A549 (cell line): ENCODE measurements at regions not wholly inside any gene's neighbourhood (a gene's known extent, or its start where the extent isn't known, plus 50 kb on each side); places are given as distances from the start of the nearest gene placed in this dataset.

Experiments
- POLR2A ChIP-seq: IDR thresholded peaks from 2 replicates; pipeline ENCODE4 v1.6.1; 2012; ENCODE audit warnings: mild to moderate bottlenecking, low read length
- RAD21 ChIP-seq, 2 experiments: fragments of >200 bp in 1 of 2; sonication (Bioruptor Twin) in 1 of 2; formaldehyde crosslinking in 1 of 2; IDR thresholded peaks in 1 of 2; conservative IDR thresholded peaks in 1 of 2; 2 replicates in 1 of 2; 3 replicates in 1 of 2; pipeline ENCODE4 v1.6.1; 2012 to 2018; ENCODE audit warnings: inconsistent platforms in 1 of 2
- ZC3H11A ChIP-seq: fragments of 450-650 bp; IDR thresholded peaks from 2 replicates; pipeline ENCODE4 v1.6.1; 2014; ENCODE audit warnings: antibody characterized with exemption, mild to moderate bottlenecking
- TF ChIP-seq, protein P1 (sequence below): fragments of >200 bp; sonication (Bioruptor Twin); formaldehyde crosslinking; IDR thresholded peaks from 3 replicates; pipeline ENCODE4 v1.5.1; 2016
- TF ChIP-seq, protein P2 (sequence below): fragments of 250-450 bp; sonication (Bioruptor Pico); IDR thresholded peaks from 2 replicates; pipeline ENCODE4 v1.5.0; 2020; ENCODE audit warnings: low read depth, mild to moderate bottlenecking, moderate library complexity

DNA sequence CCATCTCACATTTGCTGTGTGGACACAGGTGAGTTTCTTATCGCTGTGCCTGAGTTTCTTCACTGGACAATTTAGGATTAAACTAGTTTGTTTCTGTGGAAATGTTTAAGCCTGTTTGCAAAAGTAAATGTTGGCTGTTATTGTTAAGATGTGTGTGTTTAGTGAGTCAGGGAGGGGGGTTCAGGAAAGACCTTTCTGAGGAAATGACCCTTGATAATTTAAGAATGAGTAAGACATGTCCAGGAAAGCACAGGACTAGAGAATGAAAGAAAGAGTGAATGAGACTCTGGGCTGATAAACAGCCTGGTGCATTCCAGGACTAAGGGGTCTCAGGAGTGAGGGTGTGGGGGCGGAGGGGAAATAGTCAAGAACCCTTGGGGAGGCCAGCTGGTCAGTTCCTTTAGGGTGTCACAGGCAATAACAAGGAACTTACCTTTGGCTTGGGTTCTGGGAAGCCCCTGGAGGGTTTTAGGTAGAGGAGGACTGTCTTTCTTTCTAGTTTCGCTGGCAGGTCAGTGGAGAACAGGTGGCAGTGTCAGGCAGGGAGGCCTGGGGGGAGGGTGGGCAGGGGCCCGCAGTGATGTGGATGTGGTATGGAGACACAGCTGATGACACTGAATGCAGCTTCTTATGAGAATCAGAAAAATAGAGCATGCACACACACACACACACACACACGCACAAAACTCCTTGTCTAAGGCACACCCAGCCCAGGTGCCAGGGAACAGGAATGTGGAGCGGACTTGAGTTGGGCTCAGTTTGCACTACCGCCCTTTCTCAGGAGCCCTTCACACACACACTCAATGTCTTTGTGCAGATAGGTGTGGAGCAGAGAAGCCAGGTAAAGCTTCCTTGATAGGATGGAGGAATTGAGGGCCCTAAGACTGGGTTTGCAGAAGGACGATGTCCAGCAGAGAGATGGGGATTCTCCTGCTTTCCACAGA lies 1005.5 kb downstream of the VRK1 start:
- TF ChIP-seq, protein P1, sequence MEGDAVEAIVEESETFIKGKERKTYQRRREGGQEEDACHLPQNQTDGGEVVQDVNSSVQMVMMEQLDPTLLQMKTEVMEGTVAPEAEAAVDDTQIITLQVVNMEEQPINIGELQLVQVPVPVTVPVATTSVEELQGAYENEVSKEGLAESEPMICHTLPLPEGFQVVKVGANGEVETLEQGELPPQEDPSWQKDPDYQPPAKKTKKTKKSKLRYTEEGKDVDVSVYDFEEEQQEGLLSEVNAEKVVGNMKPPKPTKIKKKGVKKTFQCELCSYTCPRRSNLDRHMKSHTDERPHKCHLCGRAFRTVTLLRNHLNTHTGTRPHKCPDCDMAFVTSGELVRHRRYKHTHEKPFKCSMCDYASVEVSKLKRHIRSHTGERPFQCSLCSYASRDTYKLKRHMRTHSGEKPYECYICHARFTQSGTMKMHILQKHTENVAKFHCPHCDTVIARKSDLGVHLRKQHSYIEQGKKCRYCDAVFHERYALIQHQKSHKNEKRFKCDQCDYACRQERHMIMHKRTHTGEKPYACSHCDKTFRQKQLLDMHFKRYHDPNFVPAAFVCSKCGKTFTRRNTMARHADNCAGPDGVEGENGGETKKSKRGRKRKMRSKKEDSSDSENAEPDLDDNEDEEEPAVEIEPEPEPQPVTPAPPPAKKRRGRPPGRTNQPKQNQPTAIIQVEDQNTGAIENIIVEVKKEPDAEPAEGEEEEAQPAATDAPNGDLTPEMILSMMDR: no peak
- TF ChIP-seq, protein P2, sequence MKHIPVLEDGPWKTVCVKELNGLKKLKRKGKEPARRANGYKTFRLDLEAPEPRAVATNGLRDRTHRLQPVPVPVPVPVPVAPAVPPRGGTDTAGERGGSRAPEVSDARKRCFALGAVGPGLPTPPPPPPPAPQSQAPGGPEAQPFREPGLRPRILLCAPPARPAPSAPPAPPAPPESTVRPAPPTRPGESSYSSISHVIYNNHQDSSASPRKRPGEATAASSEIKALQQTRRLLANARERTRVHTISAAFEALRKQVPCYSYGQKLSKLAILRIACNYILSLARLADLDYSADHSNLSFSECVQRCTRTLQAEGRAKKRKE (CRISPR knock-in tag): no peak
- TF ChIP-seq RAD21 (conservative IDR thresholded peaks at IDR 0.05 in 1 of 2, IDR thresholded peaks at IDR 0.05 in 1 of 2) (no peak), POLR2A (no peak), ZC3H11A (no peak)
